ENCODE measurements at regions not wholly inside any gene's neighbourhood (a gene's known extent, or its start where the extent isn't known, plus 50 kb on each side); places are given as distances from the start of the nearest gene placed in this dataset.

GRCh38 chr15:36284911-36285310 is 294.5 kb upstream of the CDIN1 start:
- Histone ChIP-seq H3K9ac (ENCODE audit: low read length) (no peak overlapping the region), H3K4me1 (ENCODE audit: control insufficient read depth in 2 of 2, insufficient read depth in 2 of 2, low read length in 2 of 2) (no peaks in the 10 kb centered on the region), H3K27ac (ENCODE audit: low read length in 2 of 2) (no peak overlapping the region), H3K4me2 (replicated peaks; ENCODE audit: low read depth, low read length, poor library complexity, severe bottlenecking) (no peak overlapping the region), H3K4me3 (ENCODE audit: control extremely low read depth in 1 of 5, extremely low read depth in 1 of 5, insufficient read depth in 1 of 5, low read depth in 2 of 5, low read length in 4 of 5) (no peak overlapping the region), H3K36me3 (replicated peaks in 1 of 2; ENCODE audit: control extremely low read depth in 1 of 2, control insufficient read depth in 1 of 2, extremely low read depth in 1 of 2, insufficient read depth in 2 of 2, low read length in 1 of 2) (no peaks in the 10 kb centered on the region), H4K20me1 (ENCODE audit: control insufficient read depth, insufficient read depth, low read length, poor library complexity, severe bottlenecking) (no peaks in the 10 kb centered on the region), H3K27me3 (replicated peaks in 1 of 4; ENCODE audit: control extremely low read depth in 1 of 4, control insufficient read depth in 3 of 4, insufficient read depth in 4 of 4, low read length in 3 of 4) (no peaks in the 10 kb centered on the region), H3K79me2 (ENCODE audit: control insufficient read depth, insufficient read depth, low read length) (no peaks in the 10 kb centered on the region), H2AFZ (ENCODE audit: insufficient read depth, low read depth, low read length, poor library complexity, severe bottlenecking) (no peak overlapping the region), H3K9me3 (ENCODE audit: control extremely low read depth in 1 of 3, control insufficient read depth in 2 of 3, insufficient read depth in 1 of 3, low read length in 2 of 3) (peaks cover 0 to 3% (median 0%) of the 10 kb centered on the region in 3 donors)
- intact Hi-C loops (cut with micrococcal nuclease), result no loop called here
- H3K4me3 Mint-ChIP-seq, result no peak overlapping the region
- TF ChIP-seq CTCF (IDR thresholded peaks at IDR 0.05) (no peak), EZH2 (IDR thresholded peaks at IDR 0.05; ENCODE audit: borderline replicate concordance, insufficient read depth, low read depth, low read length, poor library complexity, severe bottlenecking) (no peak)
- ChIA-PET CTCF (no interaction called here), POLR2A (no interaction called here)
- H3K9me3 Mint-ChIP-seq (ENCODE audit: insufficient read depth), result no peaks in the 10 kb centered on the region
- no peaks in the 10 kb centered on the region for H3K4me1 Mint-ChIP-seq
- H3K27me3 Mint-ChIP-seq, result no peaks in the 10 kb centered on the region
- no peak overlapping the region for H3K27ac Mint-ChIP-seq
- no peak for DNase-seq
- no peak for ATAC-seq (ENCODE audit: low read depth)

- no peak overlapping the region for H3K4me3 ChIP-seq (ENCODE audit: control extremely low read depth in 1 of 5, extremely low read depth in 1 of 5, insufficient read depth in 1 of 5, low read depth in 2 of 5, low read length in 4 of 5)
- H3K9ac ChIP-seq (ENCODE audit: low read length), result no peak overlapping the region
Observed at GRCh38 chr15:36291501-36291900, 287.9 kb upstream of the CDIN1 start.

More at GRCh38 chr15:36291501-36291900, 287.9 kb upstream of the CDIN1 start:
- ChIA-PET CTCF (no interaction called here), POLR2A (no interaction called here)
- Mint-ChIP-seq H3K4me1 (no peaks in the 10 kb centered on the region), H3K27me3 (no peaks in the 10 kb centered on the region), H3K27ac (no peak overlapping the region), H3K9me3 (ENCODE audit: insufficient read depth) (peaks cover 2% of the 10 kb centered on the region), H3K4me3 (no peak overlapping the region)
- DNase-seq (no peak), ATAC-seq (ENCODE audit: low read depth) (no peak)
- WGBS (ENCODE audit: insufficient coverage), result no CpG with 5 or more reads among the region's 3 CpGs
- Histone ChIP-seq H3K9me3 (ENCODE audit: control extremely low read depth in 1 of 3, control insufficient read depth in 2 of 3, insufficient read depth in 1 of 3, low read length in 2 of 3) (no peaks in the 10 kb centered on the region), H2AFZ (ENCODE audit: insufficient read depth, low read depth, low read length, poor library complexity, severe bottlenecking) (no peak overlapping the region), H4K20me1 (ENCODE audit: control insufficient read depth, insufficient read depth, low read length, poor library complexity, severe bottlenecking) (no peaks in the 10 kb centered on the region), H3K27ac (ENCODE audit: low read length in 2 of 2) (no peak overlapping the region), H3K79me2 (ENCODE audit: control insufficient read depth, insufficient read depth, low read length) (no peaks in the 10 kb centered on the region), H3K27me3 (replicated peaks in 1 of 4; ENCODE audit: control extremely low read depth in 1 of 4, control insufficient read depth in 3 of 4, insufficient read depth in 4 of 4, low read length in 3 of 4) (no peaks in the 10 kb centered on the region), H3K4me1 (ENCODE audit: control insufficient read depth in 2 of 2, insufficient read depth in 2 of 2, low read length in 2 of 2) (no peaks in the 10 kb centered on the region), H3K4me2 (replicated peaks; ENCODE audit: low read depth, low read length, poor library complexity, severe bottlenecking) (no peak overlapping the region), H3K36me3 (replicated peaks in 1 of 2; ENCODE audit: control extremely low read depth in 1 of 2, control insufficient read depth in 1 of 2, extremely low read depth in 1 of 2, insufficient read depth in 2 of 2, low read length in 1 of 2) (no peaks in the 10 kb centered on the region)
- no peak for TF ChIP-seq EZH2 (IDR thresholded peaks at IDR 0.05; ENCODE audit: borderline replicate concordance, insufficient read depth, low read depth, low read length, poor library complexity, severe bottlenecking)
- TF ChIP-seq CTCF (IDR thresholded peaks at IDR 0.05), result no peak
- intact Hi-C loops (cut with micrococcal nuclease), result no loop called here
